ENCODE measurements at regions not wholly inside any gene's neighbourhood (a gene's known extent, or its start where the extent isn't known, plus 50 kb on each side); places are given as distances from the start of the nearest gene placed in this dataset.

GRCh38 chr1:58038574-58038973 lies 508.0 kb downstream of the OMA1 start:
- Histone ChIP-seq H3K27me3 (ENCODE audit: low read length) (no peaks in the 10 kb centered on the region), H3K4me3 (ENCODE audit: low read length) (no peak overlapping the region), H4K20me1 (ENCODE audit: insufficient read depth, low read depth, low read length) (no peaks in the 10 kb centered on the region), H3K36me3 (ENCODE audit: insufficient read depth, low read length) (no peaks in the 10 kb centered on the region), H3K4me2 (ENCODE audit: low read depth, low read length, poor library complexity, severe bottlenecking) (peak overlapping the region; percentile 17), H3K4me1 (ENCODE audit: low read length) (peaks cover 25% of the 10 kb centered on the region), H2AFZ (ENCODE audit: low read length) (no peak overlapping the region), H3K79me2 (ENCODE audit: low read length) (no peaks in the 10 kb centered on the region), H3K9me3 (ENCODE audit: low read length) (no peaks in the 10 kb centered on the region), H3K9me2 (replicated peaks; ENCODE audit: insufficient read depth, low read length) (no peaks in the 10 kb centered on the region), H3K27ac (ENCODE audit: low read length) (no peak overlapping the region), H3K9ac (ENCODE audit: low read length) (no peak overlapping the region)
- DNase-seq, result no peak

- H3K4me3 ChIP-seq (ENCODE audit: low read length), result no peak overlapping the region
- no peak overlapping the region for H3K4me2 ChIP-seq (ENCODE audit: low read depth, low read length, poor library complexity, severe bottlenecking)
- DNase-seq, result peak; percentile 79
- H3K79me2 ChIP-seq (ENCODE audit: low read length), result no peaks in the 10 kb centered on the region
- no peak overlapping the region for H3K27ac ChIP-seq (ENCODE audit: low read length)
- no peaks in the 10 kb centered on the region for H3K9me2 ChIP-seq (replicated peaks; ENCODE audit: insufficient read depth, low read length)
- peaks cover 22% of the 10 kb centered on the region for H3K4me1 ChIP-seq (ENCODE audit: low read length)
- no peak overlapping the region for H2AFZ ChIP-seq (ENCODE audit: low read length)
- no peaks in the 10 kb centered on the region for H3K9me3 ChIP-seq (ENCODE audit: low read length)
- no peaks in the 10 kb centered on the region for H3K36me3 ChIP-seq (ENCODE audit: insufficient read depth, low read length)
- H3K27me3 ChIP-seq (ENCODE audit: low read length), result no peaks in the 10 kb centered on the region; the same call in 1 of the 2 replicates
- H3K9ac ChIP-seq (ENCODE audit: low read length), result no peak overlapping the region
- no peaks in the 10 kb centered on the region for H4K20me1 ChIP-seq (ENCODE audit: insufficient read depth, low read depth, low read length)
Measured at GRCh38 chr1:58035523-58035922, 511.0 kb downstream of the OMA1 start.

GRCh38 chr1:58033311-58033710 lies 513.2 kb downstream of the OMA1 start:
- no peak overlapping the region for H3K27ac ChIP-seq (ENCODE audit: low read length)
- no peaks in the 10 kb centered on the region for H4K20me1 ChIP-seq (ENCODE audit: insufficient read depth, low read depth, low read length)
- H3K9me2 ChIP-seq (replicated peaks; ENCODE audit: insufficient read depth, low read length), result no peaks in the 10 kb centered on the region
- no peaks in the 10 kb centered on the region; the same call in 1 of the 2 replicates for H3K27me3 ChIP-seq (ENCODE audit: low read length)
- no peaks in the 10 kb centered on the region for H3K79me2 ChIP-seq (ENCODE audit: low read length)
- H2AFZ ChIP-seq (ENCODE audit: low read length), result no peak overlapping the region
- H3K36me3 ChIP-seq (ENCODE audit: insufficient read depth, low read length), result no peaks in the 10 kb centered on the region
- no peak overlapping the region for H3K4me3 ChIP-seq (ENCODE audit: low read length)
- H3K9me3 ChIP-seq (ENCODE audit: low read length), result no peaks in the 10 kb centered on the region
- no peak for DNase-seq
- no peak overlapping the region for H3K4me2 ChIP-seq (ENCODE audit: low read depth, low read length, poor library complexity, severe bottlenecking)
- H3K4me1 ChIP-seq (ENCODE audit: low read length), result peaks cover 10% of the 10 kb centered on the region
- no peak overlapping the region for H3K9ac ChIP-seq (ENCODE audit: low read length)

- Histone ChIP-seq H3K27me3 (ENCODE audit: low read length) (no peaks in the 10 kb centered on the region; the same call in 1 of the 2 replicates), H3K36me3 (ENCODE audit: insufficient read depth, low read length) (no peaks in the 10 kb centered on the region), H2AFZ (ENCODE audit: low read length) (no peak overlapping the region)
Measured at GRCh38 chr1:58032611-58033073, 513.9 kb downstream of the OMA1 start.

GRCh38 chr1:58031416-58031815 lies 515.1 kb downstream of the OMA1 start:
- no peaks in the 10 kb centered on the region; the same call in 1 of the 2 replicates for H3K27me3 ChIP-seq (ENCODE audit: low read length)
- H3K79me2 ChIP-seq (ENCODE audit: low read length), result no peaks in the 10 kb centered on the region
- no peaks in the 10 kb centered on the region for H4K20me1 ChIP-seq (ENCODE audit: insufficient read depth, low read depth, low read length)
- peaks cover 6% of the 10 kb centered on the region; the same call in 1 of the 2 replicates for H3K4me1 ChIP-seq (ENCODE audit: low read length)
- DNase-seq, result no peak
- no peaks in the 10 kb centered on the region for H3K9me3 ChIP-seq (ENCODE audit: low read length)
- no peak overlapping the region for H2AFZ ChIP-seq (ENCODE audit: low read length)
- H3K9ac ChIP-seq (ENCODE audit: low read length), result no peak overlapping the region
- H3K36me3 ChIP-seq (ENCODE audit: insufficient read depth, low read length), result no peaks in the 10 kb centered on the region
- H3K4me3 ChIP-seq (ENCODE audit: low read length), result no peak overlapping the region
- no peak overlapping the region for H3K27ac ChIP-seq (ENCODE audit: low read length)
- H3K9me2 ChIP-seq (replicated peaks; ENCODE audit: insufficient read depth, low read length), result no peaks in the 10 kb centered on the region
- H3K4me2 ChIP-seq (ENCODE audit: low read depth, low read length, poor library complexity, severe bottlenecking), result no peak overlapping the region

More at GRCh38 chr1:58032611-58033073, 513.9 kb downstream of the OMA1 start:
- no peaks in the 10 kb centered on the region for H4K20me1 ChIP-seq (ENCODE audit: insufficient read depth, low read depth, low read length)
- H3K9me3 ChIP-seq (ENCODE audit: low read length), result no peaks in the 10 kb centered on the region
- H3K4me1 ChIP-seq (ENCODE audit: low read length), result peaks cover 6% of the 10 kb centered on the region; the same call in 1 of the 2 replicates
- H3K4me2 ChIP-seq (ENCODE audit: low read depth, low read length, poor library complexity, severe bottlenecking), result no peak overlapping the region
- no peaks in the 10 kb centered on the region for H3K9me2 ChIP-seq (replicated peaks; ENCODE audit: insufficient read depth, low read length)
- no peak overlapping the region for H3K27ac ChIP-seq (ENCODE audit: low read length)
- H3K4me3 ChIP-seq (ENCODE audit: low read length), result no peak overlapping the region
- H3K79me2 ChIP-seq (ENCODE audit: low read length), result no peaks in the 10 kb centered on the region
- H3K9ac ChIP-seq (ENCODE audit: low read length), result no peak overlapping the region
- DNase-seq, result no peak

GRCh38 chr1:58030456-58030855 lies 516.1 kb downstream of the OMA1 start:
- no peaks in the 10 kb centered on the region; the same call in 1 of the 2 replicates for H3K27me3 ChIP-seq (ENCODE audit: low read length)
- H3K9me2 ChIP-seq (replicated peaks; ENCODE audit: insufficient read depth, low read length), result no peaks in the 10 kb centered on the region
- no peaks in the 10 kb centered on the region for H3K79me2 ChIP-seq (ENCODE audit: low read length)
- no peaks in the 10 kb centered on the region for H3K9me3 ChIP-seq (ENCODE audit: low read length)
- no peak overlapping the region for H3K4me3 ChIP-seq (ENCODE audit: low read length)
- peaks cover 6% of the 10 kb centered on the region; the same call in 1 of the 2 replicates for H3K4me1 ChIP-seq (ENCODE audit: low read length)
- H3K9ac ChIP-seq (ENCODE audit: low read length), result no peak overlapping the region
- no peaks in the 10 kb centered on the region for H4K20me1 ChIP-seq (ENCODE audit: insufficient read depth, low read depth, low read length)
- DNase-seq, result no peak
- no peak overlapping the region for H2AFZ ChIP-seq (ENCODE audit: low read length)
- no peak overlapping the region for H3K27ac ChIP-seq (ENCODE audit: low read length)
- no peaks in the 10 kb centered on the region for H3K36me3 ChIP-seq (ENCODE audit: insufficient read depth, low read length)
- H3K4me2 ChIP-seq (ENCODE audit: low read depth, low read length, poor library complexity, severe bottlenecking), result no peak overlapping the region

GRCh38 chr1:58017641-58018040 lies 528.9 kb downstream of the OMA1 start:
- H3K4me1 ChIP-seq (ENCODE audit: low read length), result no peaks in the 10 kb centered on the region
- H3K36me3 ChIP-seq (ENCODE audit: insufficient read depth, low read length), result no peaks in the 10 kb centered on the region
- H3K9me3 ChIP-seq (ENCODE audit: low read length), result no peaks in the 10 kb centered on the region
- H3K9me2 ChIP-seq (replicated peaks; ENCODE audit: insufficient read depth, low read length), result no peaks in the 10 kb centered on the region
- H3K4me2 ChIP-seq (ENCODE audit: low read depth, low read length, poor library complexity, severe bottlenecking), result no peak overlapping the region
- DNase-seq, result no peak
- H3K4me3 ChIP-seq (ENCODE audit: low read length), result no peak overlapping the region
- no peaks in the 10 kb centered on the region for H3K79me2 ChIP-seq (ENCODE audit: low read length)
- no peak overlapping the region for H3K9ac ChIP-seq (ENCODE audit: low read length)
- H3K27me3 ChIP-seq (ENCODE audit: low read length), result no peaks in the 10 kb centered on the region
- H3K27ac ChIP-seq (ENCODE audit: low read length), result no peak overlapping the region
- no peaks in the 10 kb centered on the region for H4K20me1 ChIP-seq (ENCODE audit: insufficient read depth, low read depth, low read length)
- H2AFZ ChIP-seq (ENCODE audit: low read length), result no peak overlapping the region

GRCh38 chr1:58013237-58013636 lies 533.3 kb downstream of the OMA1 start:
- H3K27me3 ChIP-seq (ENCODE audit: low read length), result no peaks in the 10 kb centered on the region
- H4K20me1 ChIP-seq (ENCODE audit: insufficient read depth, low read depth, low read length), result no peaks in the 10 kb centered on the region
- no peaks in the 10 kb centered on the region for H3K79me2 ChIP-seq (ENCODE audit: low read length)
- H2AFZ ChIP-seq (ENCODE audit: low read length), result no peak overlapping the region
- no peak overlapping the region for H3K9ac ChIP-seq (ENCODE audit: low read length)
- no peaks in the 10 kb centered on the region for H3K9me2 ChIP-seq (replicated peaks; ENCODE audit: insufficient read depth, low read length)
- no peaks in the 10 kb centered on the region for H3K36me3 ChIP-seq (ENCODE audit: insufficient read depth, low read length)
- H3K27ac ChIP-seq (ENCODE audit: low read length), result no peak overlapping the region
- DNase-seq, result peak; percentile 52
- no peaks in the 10 kb centered on the region for H3K4me1 ChIP-seq (ENCODE audit: low read length)
- no peak overlapping the region for H3K4me2 ChIP-seq (ENCODE audit: low read depth, low read length, poor library complexity, severe bottlenecking)
- no peak overlapping the region for H3K4me3 ChIP-seq (ENCODE audit: low read length)
- H3K9me3 ChIP-seq (ENCODE audit: low read length), result no peaks in the 10 kb centered on the region
